ENCODE measurements at regions not wholly inside any gene's neighbourhood (a gene's known extent, or its start where the extent isn't known, plus 50 kb on each side); places are given as distances from the start of the nearest gene placed in this dataset.
"Not testable (repeated sequence)": the region's sequence is repeated elsewhere in the genome, so short reads cannot be mapped to it uniquely, and the experiment has no call there.

DNA sequence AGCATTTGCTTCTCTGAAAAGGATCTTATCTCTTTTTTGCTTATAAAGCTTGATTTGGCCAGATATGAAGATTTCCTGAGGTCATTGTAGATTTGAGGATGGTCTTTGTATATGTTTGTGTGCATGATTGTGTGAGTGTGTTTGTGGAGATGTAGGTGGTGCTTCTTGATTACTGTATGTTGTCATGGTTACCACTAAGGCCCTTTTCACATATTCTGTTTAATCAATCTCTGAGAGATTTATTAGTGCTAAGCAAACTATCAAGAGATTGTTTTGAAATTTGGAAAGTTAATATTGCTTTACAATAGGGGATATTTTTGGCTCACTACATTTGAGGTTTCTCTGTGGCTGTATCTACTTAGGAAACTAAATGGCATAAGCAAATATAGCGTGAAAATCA, 191.7 kb downstream of the S1PR1 start:
- DNase-seq = no peak

DNA sequence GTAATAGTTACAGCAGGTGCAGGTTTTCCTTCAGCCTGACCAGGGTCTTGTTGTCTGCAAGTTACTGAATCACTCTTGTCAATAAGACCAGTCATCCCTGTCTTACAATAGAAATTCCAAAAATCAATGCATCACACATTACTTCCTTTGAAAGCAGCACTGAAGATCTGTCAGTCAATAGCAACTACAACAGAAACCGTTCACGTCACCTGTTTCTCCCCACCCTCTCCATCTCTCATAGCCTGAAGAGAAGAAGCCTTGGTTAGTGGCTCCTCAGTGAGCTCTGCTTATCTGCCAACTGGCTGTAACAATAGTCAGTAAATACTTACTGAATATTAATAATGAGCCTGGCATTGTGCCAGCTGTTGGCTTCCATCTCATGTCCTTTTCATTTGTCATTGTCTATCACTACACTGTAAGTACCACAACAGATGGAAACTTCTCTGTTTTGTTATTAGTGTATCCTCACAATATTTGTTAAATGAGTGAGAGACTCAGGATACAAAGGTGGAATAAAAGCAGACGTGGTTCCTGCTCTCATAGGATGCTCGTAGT, 195.2 kb downstream of the S1PR1 start:
- DNase-seq = no peak

DNA sequence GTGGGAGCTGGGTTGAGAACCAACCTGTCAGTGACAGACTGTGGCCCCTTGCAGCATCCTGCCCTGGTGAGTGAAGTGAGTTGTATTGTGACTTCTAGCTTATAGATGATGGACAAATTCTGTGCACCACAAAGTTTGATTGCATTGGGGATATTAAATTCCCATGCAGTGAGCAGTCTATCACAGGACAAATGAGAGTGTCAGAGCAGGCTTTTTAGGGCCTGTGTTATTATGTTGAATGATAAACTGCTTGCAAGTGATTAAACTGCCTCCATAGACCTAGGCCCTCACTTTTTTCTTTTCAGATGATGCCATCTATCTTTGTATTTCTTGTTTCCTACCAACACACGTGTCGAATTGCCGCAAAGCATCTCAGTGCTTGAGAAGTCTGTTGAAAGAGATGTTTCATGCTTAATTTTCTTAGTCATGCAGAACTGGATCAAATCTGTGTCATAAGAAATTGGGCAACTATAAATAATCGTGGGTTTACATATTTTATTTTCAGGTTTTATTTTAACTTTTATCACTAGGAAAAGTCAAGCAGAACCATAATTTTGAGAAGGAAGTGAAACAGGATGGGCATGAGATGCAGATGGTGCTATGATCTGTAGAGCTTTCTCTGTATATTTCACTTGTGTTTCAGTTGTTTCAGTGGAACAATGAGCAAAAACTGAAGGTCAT, 199.2 kb downstream of the S1PR1 start:
- no peak for DNase-seq

DNA sequence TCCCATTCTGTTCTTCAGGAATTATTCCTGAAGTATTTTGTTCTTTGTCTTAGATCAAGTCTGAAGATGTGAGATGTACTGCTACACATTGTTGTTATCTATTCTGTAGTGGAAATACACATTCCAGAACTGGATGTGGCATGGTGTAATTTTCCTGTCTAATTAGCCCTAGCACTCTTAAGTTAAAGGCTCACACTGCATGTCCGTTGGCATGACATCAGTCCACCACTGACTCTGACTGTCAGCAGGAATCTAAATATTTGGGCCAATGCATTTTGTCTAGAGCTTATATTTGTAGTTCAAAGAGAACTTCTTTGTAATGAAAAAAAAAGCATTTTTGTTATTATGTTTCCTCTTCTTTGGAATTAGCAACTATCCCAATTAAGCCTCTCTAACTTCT, 201.0 kb downstream of the S1PR1 start:
- DNase-seq = no peak

DNA sequence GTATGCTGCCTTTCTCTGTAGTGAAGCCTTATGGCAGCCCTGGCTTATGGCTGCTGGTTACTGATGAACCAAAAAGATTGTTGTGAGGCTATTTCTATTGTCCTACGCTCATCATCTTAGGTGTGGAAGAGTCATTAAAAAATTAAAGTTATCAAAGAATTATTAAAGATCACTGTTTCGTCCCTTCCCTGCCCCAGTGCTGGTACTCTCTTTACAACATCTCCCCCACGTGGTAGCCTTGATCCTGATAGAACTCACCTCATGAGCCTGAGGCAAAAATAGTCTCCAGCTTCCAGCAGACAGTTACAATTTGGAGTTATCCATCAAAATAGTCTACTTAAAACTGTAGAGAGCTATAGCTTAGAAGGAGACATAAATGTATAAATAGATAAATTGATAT, 201.5 kb downstream of the S1PR1 start:
- no peak for DNase-seq

DNA sequence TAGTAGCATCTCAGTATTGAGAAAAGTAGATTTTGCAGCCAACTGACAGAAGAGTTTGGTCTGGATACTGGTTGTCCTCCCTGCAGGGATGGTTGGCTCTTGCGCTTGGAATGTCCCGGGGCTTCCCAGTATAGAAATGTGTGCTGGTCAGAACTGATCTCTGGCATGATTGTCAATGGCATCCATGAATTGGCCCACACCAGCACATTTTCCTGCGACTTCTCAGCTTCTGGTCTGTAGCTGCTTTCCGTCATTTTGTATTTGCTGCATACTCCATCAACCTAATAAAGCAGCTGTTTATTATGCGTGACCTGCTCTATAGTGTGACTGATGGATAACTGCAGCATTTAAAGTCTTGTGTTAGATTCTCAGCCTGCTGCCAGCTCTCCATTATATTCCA, 203.7 kb downstream of the S1PR1 start:
- DNase-seq = no peak

DNA sequence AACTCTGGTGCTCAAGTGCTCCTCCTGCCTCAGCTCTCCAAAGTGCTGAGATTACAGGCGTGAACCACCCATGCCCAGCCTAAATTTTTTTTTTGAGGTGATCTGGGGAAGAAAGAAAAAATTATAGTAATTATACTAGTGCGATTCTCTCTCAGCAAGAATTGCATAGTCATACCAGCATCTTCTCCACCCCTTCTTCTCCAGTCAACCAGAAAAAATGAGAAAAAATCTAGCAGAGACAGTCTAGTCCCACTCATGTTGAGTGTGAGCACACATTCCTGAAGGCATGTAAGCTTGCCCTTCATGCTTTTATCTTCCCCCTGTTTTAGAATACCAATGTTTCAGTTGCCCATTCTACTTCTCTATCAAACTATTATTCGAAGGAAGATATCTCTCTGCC, 207.6 kb downstream of the S1PR1 start:
- no peak for DNase-seq

DNA sequence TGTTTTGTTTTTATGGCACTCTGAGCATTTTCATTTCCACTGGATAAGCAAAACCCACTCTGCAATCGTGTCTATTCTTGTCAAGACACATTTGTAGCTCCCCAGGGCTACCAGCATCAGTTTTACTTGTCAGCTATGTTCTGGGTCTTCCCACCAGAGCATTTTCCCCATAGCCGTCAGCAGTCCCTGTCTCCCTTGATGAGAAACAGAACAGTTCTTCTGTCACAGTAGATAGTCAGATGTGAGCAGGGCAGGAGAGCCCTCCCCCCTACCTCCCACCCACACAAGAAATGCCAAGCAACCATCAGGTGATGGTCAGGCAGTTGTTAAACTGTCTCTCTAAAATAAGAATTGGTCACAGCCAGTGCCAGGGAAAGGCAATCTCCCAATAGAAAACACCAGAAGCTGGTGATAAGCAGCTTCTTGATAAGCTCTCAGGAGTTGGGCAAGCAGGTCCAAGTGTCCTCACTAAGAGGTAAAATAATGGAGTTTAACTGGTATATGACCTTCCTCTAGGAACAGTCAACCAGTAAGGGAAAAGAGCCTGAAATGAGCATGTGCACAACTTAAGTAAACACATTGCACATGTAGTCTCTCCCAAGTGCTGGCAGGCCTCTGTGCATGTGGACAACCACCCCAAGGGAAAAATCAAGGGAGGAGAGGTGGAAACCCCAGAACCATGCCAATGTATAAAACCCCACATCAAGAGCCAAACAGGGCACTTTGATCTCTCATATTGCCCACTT, 208.2 kb downstream of the S1PR1 start:
- DNase-seq = no peak

DNA sequence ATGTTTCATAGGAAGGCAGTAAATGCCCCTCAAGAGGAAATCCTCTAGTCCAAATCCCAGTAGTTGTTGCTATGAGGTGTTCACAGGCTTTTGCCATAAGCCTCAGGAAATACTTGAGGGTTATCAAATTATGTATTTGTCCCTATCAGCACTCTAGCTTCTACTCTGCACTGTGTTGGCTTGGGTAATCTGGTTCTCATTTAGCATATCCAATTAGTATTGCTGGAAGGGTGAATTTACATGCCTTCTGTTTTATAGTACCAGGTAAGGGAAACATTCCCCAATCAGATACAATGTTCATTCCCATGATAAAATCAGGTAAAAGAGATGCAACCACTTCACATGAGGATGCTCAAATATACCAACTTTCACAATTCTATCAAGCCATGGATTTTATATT, 211.2 kb downstream of the S1PR1 start:
- no peak for DNase-seq

DNA sequence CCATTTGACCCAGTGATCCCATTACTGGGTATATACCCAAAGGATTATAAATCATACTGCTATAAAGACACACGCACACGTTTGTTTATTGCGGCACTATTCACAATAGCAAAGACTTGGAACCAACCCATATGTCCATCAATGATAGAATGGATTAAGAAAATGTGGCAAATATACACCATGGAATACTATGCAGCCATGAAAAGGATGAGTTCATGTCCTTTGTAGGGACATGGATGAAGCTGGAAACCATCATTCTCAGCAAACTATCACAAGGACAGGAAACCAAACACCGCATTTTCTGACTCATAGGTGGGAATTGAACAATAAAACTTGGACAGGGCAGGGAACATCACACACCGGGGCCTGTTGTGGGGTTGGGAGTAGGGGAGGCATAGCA, 213.9 kb downstream of the S1PR1 start:
- DNase-seq = not testable (repeated sequence)

DNA sequence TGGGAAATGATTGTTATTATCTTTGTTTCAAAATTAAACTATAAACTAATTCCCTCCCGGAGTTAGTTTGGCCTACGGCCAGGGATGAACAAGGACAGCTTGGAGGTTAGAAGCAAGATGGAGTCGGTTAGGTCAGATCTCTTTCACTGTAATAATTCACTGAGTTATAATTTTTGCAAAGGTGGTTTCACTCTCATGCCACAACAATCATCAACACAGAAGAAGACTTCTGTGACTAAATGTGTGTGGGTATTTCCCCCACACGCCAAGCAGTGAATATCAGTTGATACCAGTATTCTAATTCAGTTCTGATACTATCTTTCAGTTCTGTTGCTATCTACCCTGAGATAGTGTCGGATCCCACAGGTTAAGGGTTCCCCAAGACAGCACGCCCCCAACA, 215.1 kb downstream of the S1PR1 start:
- peak; percentile 29 for DNase-seq

DNA sequence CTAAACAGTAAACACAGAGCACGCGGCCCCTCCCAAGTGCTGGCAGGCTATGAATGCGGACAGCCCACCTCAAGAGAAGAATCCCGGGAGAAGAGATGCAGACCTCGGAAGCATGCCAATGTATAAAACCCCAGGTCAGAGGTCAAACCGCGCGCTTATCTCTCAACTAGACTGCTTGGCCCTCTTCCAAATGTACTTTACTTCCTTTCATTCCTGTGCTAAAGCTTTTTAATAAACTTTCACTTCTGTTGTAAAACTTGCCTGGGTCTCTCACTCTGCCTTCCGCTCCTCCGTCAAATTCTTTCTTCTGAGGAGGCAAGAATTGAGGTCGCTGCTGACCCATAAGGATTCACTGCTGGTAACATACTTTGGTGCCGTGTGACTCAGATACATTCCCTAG, 216.0 kb downstream of the S1PR1 start:
- no peak for DNase-seq

DNA sequence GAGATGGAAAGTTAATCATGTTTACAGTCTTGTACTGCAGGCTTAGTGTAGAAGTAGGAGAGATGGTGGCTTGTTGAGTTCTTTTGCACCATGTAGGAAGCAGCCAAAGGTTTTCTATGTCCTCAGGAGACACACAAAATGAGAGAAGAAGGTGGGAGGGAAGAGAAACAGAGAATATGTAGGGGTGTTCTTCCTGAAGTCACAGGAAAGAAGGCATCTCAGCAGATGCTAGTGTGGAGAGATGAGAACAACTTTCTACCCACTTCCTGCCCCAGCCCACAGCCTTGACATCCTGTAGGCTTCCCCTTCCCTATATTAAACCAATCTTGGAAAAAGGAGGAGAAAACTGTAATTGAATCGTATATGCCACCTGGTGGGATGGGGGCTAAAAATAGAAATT, 217.0 kb downstream of the S1PR1 start:
- no peak for DNase-seq

DNA sequence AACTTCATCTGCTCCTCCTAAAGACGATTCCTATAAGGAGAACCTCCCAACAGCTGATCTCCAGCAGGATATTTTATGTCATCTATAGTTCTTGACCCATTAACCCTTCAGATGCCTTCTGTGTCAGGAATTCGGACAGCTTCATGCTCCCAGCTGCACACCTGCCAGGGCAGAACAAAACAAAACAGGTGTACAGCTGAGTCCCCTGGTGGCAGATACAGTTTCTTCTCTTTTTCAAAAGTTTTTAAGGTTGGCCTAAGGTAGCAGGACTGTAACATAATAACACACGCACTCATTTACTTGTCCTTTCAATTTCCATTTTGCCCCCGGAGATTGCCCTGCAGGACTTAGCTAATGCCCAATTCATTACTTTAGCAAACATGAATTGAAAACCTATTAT, 218.3 kb downstream of the S1PR1 start:
- no peak for DNase-seq

DNA sequence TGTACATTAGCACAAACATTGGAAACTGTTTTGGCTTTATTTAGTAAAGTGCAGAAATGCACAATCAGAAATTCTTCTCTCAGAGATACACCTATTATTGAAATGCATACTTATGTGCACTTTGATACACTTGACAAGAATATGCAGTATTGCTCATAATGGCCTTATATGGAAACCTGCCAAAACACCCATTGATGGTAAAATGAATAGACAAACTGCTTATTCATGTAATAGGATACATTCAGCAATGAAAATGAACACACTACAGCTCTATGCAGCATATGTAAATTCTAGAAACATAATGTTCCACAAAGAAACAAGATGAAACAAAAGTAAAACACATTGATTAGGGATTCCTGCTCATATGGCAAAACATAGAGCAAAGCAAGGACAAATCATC, 223.9 kb downstream of the S1PR1 start:
- DNase-seq = no peak

DNA sequence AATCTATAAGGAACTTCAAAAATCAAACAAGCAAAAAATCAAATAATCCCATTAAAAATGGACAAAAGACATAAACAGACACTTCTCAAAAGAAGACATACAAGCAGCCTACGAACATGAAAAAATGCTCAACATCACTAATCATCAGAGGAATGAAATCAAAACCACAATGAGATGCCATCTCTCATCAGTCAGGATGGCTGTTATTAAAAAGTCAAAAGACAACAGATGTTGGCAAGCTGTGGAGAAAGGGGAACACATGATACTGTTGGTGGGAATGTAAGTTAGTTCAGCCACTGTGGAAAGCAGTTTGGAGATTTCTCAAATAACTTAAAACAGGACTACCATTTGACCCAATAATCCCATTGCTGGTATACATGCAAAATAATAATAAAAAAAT, 226.4 kb downstream of the S1PR1 start:
- DNase-seq = no peak

DNA sequence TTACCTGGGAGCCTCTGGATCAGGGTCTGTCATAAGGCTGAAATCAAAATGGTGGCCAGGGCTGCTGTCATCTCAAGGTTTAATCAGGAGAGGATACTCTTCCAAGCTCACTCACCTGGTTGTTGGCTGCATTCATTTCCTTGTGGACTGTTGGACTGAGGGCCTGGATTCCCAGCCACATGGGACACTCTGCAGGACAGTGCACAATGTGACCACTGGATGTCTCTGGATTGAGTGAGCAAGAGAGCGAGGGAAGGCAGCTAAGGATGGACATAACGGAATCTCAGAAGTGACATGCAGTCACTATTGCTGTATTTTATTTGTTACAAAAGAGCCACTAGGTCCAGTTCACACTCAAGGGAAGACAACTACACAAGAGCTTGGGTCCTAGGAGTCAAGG, 229.1 kb downstream of the S1PR1 start:
- no peak for DNase-seq

DNA sequence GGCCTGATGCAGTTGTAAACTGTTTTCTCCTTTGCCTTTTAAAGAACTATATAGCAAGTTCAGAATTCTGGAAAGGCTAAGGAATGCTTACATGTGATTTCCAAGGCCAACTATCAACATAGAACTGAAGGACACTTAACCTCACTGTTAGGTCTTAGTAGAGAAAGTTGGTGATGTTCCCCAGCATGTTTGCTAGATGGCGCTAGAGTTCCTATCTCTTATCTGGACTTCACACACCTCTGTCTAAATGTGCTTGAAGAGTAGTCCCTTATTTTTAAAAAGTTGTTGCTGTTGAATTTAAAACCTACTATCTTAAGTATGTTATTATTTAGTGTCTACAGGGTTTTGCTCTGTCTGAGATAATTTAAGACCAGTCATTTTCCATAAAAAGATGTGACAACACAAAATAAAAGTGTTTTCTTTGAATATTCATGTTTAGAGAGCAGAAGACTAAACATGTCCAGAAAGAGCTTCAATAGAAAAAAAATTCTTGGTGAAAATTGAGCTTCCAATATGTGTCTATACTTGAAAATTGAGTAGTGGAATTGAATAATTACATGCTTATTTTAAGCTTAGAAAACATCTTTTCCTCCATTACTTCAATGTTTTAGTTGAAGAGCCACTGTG, 237.3 kb downstream of the S1PR1 start:
- no peak for DNase-seq

DNA sequence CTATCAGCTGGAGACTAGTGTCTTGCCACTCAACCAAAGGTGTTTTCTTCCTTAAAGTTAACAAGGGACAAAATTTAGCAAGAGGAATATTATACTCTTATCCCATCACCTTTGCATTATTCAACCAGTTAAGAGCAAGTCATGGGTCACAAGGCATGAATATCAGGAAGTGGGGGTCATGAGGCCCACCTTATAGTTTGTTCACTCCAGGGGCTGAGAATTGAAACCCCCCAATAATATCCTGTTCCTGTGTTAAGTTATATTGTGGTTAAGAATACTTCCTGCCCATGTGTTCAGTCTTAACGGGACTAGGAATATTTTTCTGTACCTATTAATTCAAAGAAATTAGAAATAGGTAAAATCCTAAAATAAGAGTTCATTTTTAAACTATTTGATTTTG, 239.7 kb downstream of the S1PR1 start:
- no peak for DNase-seq

DNA sequence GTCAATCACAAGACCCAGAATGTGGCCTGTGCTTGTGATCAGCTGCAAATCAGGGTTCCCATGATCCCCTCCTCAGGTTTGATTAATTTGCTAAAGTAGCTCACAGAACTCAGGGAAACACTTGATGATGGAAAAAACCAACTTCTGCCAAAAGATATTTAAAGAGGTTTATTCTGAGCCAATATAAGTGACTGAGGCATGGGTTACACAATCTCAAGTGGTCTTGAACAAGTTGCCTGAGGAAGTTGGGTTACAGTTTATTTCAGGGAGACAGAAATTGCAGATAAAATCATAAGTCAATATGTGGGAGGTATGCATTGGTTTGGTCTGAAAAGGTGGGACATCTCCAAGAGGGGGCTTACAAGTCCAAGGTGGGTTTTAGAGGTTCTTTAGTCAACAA, 243.1 kb downstream of the S1PR1 start:
- no peak for DNase-seq

DNA sequence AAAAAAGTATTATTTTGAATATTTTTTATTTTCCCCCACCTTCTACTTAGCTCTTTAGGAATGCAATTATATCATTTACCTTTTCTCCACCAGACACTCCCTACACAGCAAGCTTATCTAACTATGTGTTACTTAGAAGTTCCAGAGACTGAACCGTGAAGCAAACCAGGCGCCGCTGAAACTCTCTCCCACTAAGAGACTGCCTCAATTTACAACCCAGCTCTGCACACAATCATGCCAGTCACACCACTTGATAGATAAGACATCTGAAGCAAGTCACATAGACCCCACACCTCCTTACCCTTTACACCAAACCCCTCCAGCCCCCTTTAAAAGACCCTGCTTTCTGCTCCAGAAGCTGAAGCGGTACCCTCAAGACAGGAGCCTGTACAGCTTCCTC, 245.5 kb downstream of the S1PR1 start:
- no peak for DNase-seq

DNA sequence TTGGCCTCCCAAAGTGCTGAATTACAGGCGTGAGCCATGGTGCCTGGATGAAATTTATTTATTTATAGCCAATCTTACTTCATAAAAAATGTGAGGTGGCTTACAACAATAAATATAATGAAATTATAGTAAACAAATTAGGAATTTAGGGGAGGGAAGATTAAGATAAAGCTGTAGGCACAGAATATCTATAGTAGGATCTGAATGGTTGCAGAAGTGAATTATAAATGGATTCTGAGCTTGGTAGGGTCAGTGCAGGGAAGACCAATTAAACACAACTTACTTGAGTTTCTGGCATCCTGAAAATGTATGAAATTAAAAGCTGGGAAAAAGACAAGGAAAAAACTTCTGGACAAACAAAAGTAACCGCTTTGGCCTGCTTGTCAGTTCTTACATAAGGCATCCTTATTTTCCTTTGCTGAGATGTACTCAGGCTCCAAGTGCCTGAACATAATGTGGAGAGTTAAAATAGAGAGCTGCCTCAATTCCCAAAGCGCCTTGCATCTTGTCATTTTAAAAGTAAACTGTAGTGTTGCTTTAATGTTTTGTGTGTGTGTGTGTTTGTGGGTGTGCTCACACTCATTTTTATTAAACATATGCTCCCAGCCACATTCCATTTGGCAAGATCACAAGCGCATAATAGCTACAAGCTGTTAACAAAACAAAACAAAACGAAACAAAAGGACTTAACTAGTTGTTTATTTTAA, 247.3 kb downstream of the S1PR1 start:
- no peak for DNase-seq

DNA sequence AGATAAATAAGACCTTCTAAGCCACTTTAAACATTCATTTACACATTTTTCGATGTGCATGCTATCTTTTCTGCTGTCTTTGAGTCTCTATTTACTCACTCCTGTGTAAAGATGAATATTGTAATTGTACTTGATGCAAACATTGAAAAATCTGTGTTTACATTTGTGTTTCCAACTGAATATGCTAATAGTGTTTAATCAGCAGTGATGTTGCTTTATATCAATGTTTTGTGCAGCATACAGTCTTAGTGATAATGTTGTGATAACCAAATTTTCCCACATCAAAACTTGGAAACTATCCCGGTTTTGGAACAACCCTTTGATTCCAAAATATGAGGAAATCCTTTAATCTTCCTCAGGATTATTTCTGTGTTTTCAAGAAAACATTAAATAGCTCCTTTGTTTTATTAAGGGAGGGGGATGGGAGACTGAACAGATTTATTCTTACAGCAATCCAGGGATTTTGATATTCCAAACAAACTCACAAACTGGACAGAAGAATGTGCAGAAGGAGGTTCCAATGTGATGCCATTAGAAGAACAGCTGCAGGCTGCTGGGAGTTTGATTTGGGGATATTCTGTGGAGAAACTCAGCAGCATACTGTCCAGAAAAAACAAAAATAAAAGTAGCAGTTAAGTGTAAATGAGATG, 248.0 kb downstream of the S1PR1 start:
- no peak for DNase-seq
